Small intestine (tissue), 7 donors: ENCODE measurements at regions not wholly inside any gene's neighbourhood (a gene's known extent, or its start where the extent isn't known, plus 50 kb on each side); places are given as distances from the start of the nearest gene placed in this dataset.

Experiments used
- DNase-seq, 2 donors: peaks; one replicate each; pipeline versions ENCODE4 v3.0.0 to v3.0.0-alpha.2; 2013
- FAIRE-seq: peaks from 2 replicates; lab custom pipeline; 2012; peaks lifted over from hg19 to GRCh38; lab: Jason Lieb, UNC
- H3K27ac ChIP-seq, 3 donors: one replicate each; pipeline ENCODE4 v1.5.1; 2013; ENCODE audit warnings: low read length in 2 of 3, mild to moderate bottlenecking in 2 of 3, control low read depth in 1 of 3, inconsistent platforms in 1 of 3, low read depth in 1 of 3, moderate library complexity in 1 of 3
- H3K27me3 ChIP-seq, 3 donors: one replicate each; pipeline ENCODE4 v1.6.1; 2013; ENCODE audit warnings: low read length in 3 of 3, inconsistent platforms in 1 of 3; ENCODE audit not compliant: control insufficient read depth in 3 of 3, insufficient read depth in 3 of 3
- H3K36me3 ChIP-seq, 3 donors: one replicate each; pipeline ENCODE4 v1.6.1; 2013; ENCODE audit warnings: low read length in 3 of 3, inconsistent platforms in 1 of 3, low read depth in 1 of 3, mild to moderate bottlenecking in 1 of 3, moderate library complexity in 1 of 3; ENCODE audit not compliant: control insufficient read depth in 3 of 3, insufficient read depth in 2 of 3
- H3K4me1 ChIP-seq, 3 donors: one replicate each; pipeline ENCODE4 v1.6.1; 2013; ENCODE audit warnings: low read length in 2 of 3, inconsistent platforms in 1 of 3, low read depth in 1 of 3, mild to moderate bottlenecking in 1 of 3, moderate library complexity in 1 of 3; ENCODE audit not compliant: control insufficient read depth in 3 of 3, insufficient read depth in 2 of 3
- H3K4me3 ChIP-seq, 3 donors: one replicate each; pipeline ENCODE4 v1.5.1; 2013; ENCODE audit warnings: low read length in 3 of 3, control low read depth in 1 of 3, inconsistent platforms in 1 of 3, low read depth in 1 of 3, mild to moderate bottlenecking in 1 of 3, moderate library complexity in 1 of 3
- H3K9me3 ChIP-seq, 2 donors: one replicate each; pipeline ENCODE4 v1.6.1; 2013; ENCODE audit warnings: low read depth in 1 of 2, low read length in 1 of 2; ENCODE audit not compliant: control insufficient read depth in 2 of 2, insufficient read depth in 1 of 2
- WGBS, 3 donors: extraction: QIAGEN DNeasy Blood & Tissue Kit; methylation state at CpG; one replicate each; pipeline ENCODE4 v1.1.7; 2013; 5-methylcytosine and 5-hydroxymethylcytosine counted together
- donor health status: healthy with polysubstance abuse.
- donor health status: control.
- donor health status: control.
- donor health status: Bipolar disorder and iron deficiency.
- donor health status: healthy.

- H3K4me3 ChIP-seq = no peak overlapping the region
- no peaks in the 10 kb centered on the region for H3K9me3 ChIP-seq
- FAIRE-seq (no peak), DNase-seq (peak; percentile 39 to 62)
- H3K27me3 ChIP-seq = no peaks in the 10 kb centered on the region
- H3K36me3 ChIP-seq = no peaks in the 10 kb centered on the region
- no peaks in the 10 kb centered on the region for H3K4me1 ChIP-seq
- no peak overlapping the region for H3K27ac ChIP-seq
These were observed 181.6 kb upstream of the MBNL1 start for GRCh38 chr3:152087153-152087552.

- Histone ChIP-seq H3K27me3 (no peaks in the 10 kb centered on the region), H3K36me3 (no peaks in the 10 kb centered on the region), H3K4me1 (no peaks in the 10 kb centered on the region), H3K4me3 (no peak overlapping the region), H3K9me3 (no peaks in the 10 kb centered on the region), H3K27ac (no peak overlapping the region)
- DNase-seq = no peak
- no peak for FAIRE-seq
These were observed 179.2 kb upstream of the MBNL1 start for GRCh38 chr3:152089528-152089927.

GRCh38 chr3:152091725-152092124, 177.0 kb upstream of the MBNL1 start:
- no peak overlapping the region for H3K27ac ChIP-seq
- H3K4me3 ChIP-seq = no peak overlapping the region
- FAIRE-seq = no peak
- 85 to 94% (median 86%) methylated on average over 1 of the region's 1 CpG for WGBS, 3 donors
- no peaks in the 10 kb centered on the region for H3K27me3 ChIP-seq
- no peak for DNase-seq
- no peaks in the 10 kb centered on the region for H3K9me3 ChIP-seq
- H3K36me3 ChIP-seq = no peaks in the 10 kb centered on the region
- no peaks in the 10 kb centered on the region for H3K4me1 ChIP-seq

GRCh38 chr3:152093901-152094300, 174.8 kb upstream of the MBNL1 start:
- Histone ChIP-seq H3K27ac (no peak overlapping the region), H3K4me3 (no peak overlapping the region), H3K36me3 (no peaks in the 10 kb centered on the region), H3K9me3 (no peaks in the 10 kb centered on the region), H3K4me1 (no peaks in the 10 kb centered on the region), H3K27me3 (no peaks in the 10 kb centered on the region)
- DNase-seq (no peak), FAIRE-seq (peak; percentile 51)

GRCh38 chr3:152094406-152094805, 174.3 kb upstream of the MBNL1 start:
- no peak for FAIRE-seq
- H3K4me3 ChIP-seq = no peak overlapping the region
- no peak overlapping the region for H3K27ac ChIP-seq

GRCh38 chr3:152095472-152095871, 173.3 kb upstream of the MBNL1 start:
- no peak overlapping the region for H3K27ac ChIP-seq

More at GRCh38 chr3:152094406-152094805, 174.3 kb upstream of the MBNL1 start:
- Histone ChIP-seq H3K9me3 (no peaks in the 10 kb centered on the region), H3K27me3 (no peaks in the 10 kb centered on the region), H3K36me3 (no peaks in the 10 kb centered on the region), H3K4me1 (no peaks in the 10 kb centered on the region)
- no peak for DNase-seq

GRCh38 chr3:152096280-152096906, 172.3 kb upstream of the MBNL1 start:
- no peaks in the 10 kb centered on the region for H3K36me3 ChIP-seq
- no peaks in the 10 kb centered on the region for H3K9me3 ChIP-seq
- no peak overlapping the region for H3K4me3 ChIP-seq
- no peak overlapping the region for H3K27ac ChIP-seq
- WGBS, 3 donors = 93 to 97% (median 96%) methylated on average over 5 of the region's 5 CpGs
- H3K4me1 ChIP-seq = no peaks in the 10 kb centered on the region
- FAIRE-seq (no peak), DNase-seq (no peak)
- H3K27me3 ChIP-seq = no peaks in the 10 kb centered on the region

More at GRCh38 chr3:152095472-152095871, 173.3 kb upstream of the MBNL1 start:
- DNase-seq (no peak), FAIRE-seq (no peak)
- Histone ChIP-seq H3K4me3 (no peak overlapping the region), H3K4me1 (no peaks in the 10 kb centered on the region), H3K27me3 (no peaks in the 10 kb centered on the region), H3K36me3 (no peaks in the 10 kb centered on the region), H3K9me3 (no peaks in the 10 kb centered on the region)

- no peaks in the 10 kb centered on the region for H3K36me3 ChIP-seq
- no peak for FAIRE-seq
- 84 to 94% (median 93%) methylated on average over 2 of the region's 2 CpGs for WGBS, 3 donors
- H3K9me3 ChIP-seq = no peaks in the 10 kb centered on the region
- no peak overlapping the region for H3K27ac ChIP-seq
- no peak for DNase-seq
- no peaks in the 10 kb centered on the region for H3K27me3 ChIP-seq
- no peak overlapping the region for H3K4me3 ChIP-seq
- no peaks in the 10 kb centered on the region for H3K4me1 ChIP-seq
These were observed 171.6 kb upstream of the MBNL1 start for GRCh38 chr3:152097120-152097519.

- no peaks in the 10 kb centered on the region for H3K36me3 ChIP-seq
- FAIRE-seq (no peak), DNase-seq (no peak)
- H3K4me1 ChIP-seq = no peaks in the 10 kb centered on the region
- no peak overlapping the region for H3K27ac ChIP-seq
- no peaks in the 10 kb centered on the region for H3K9me3 ChIP-seq
- no peak overlapping the region for H3K4me3 ChIP-seq
- H3K27me3 ChIP-seq = no peaks in the 10 kb centered on the region
- 75 to 95% (median 90%) methylated on average over 3 of the region's 3 CpGs for WGBS, 3 donors
These were observed 171.0 kb upstream of the MBNL1 start for GRCh38 chr3:152097770-152098169.
